ENCODE measurements at regions not wholly inside any gene's neighbourhood (a gene's known extent, or its start where the extent isn't known, plus 50 kb on each side); places are given as distances from the start of the nearest gene placed in this dataset.

- DNase-seq (ENCODE audit: low read depth in 1 of 2, low spot score in 2 of 2) (no peak), FAIRE-seq (no peak)
- Histone ChIP-seq H3K36me3 (ENCODE audit: control insufficient read depth in 2 of 4, insufficient read depth in 4 of 4, low read length in 3 of 4) (no peaks in the 10 kb centered on the region), H2BK5ac (ENCODE audit: low read depth, low read length) (no peak overlapping the region), H3K18ac (ENCODE audit: extremely low read depth, low read length) (no peak overlapping the region), H4K91ac (replicated peaks; ENCODE audit: insufficient read length, low read length) (peak overlapping the region; percentile 39), H2AK5ac (ENCODE audit: low read depth, low read length) (no peak overlapping the region), H3K79me2 (ENCODE audit: control insufficient read depth in 1 of 2, insufficient read depth in 2 of 2, low read length in 2 of 2) (no peaks in the 10 kb centered on the region), H3K4me1 (replicated peaks in 1 of 4; ENCODE audit: control insufficient read depth in 3 of 4, insufficient read depth in 4 of 4, low read length in 3 of 4) (no peaks in the 10 kb centered on the region), H2BK120ac (replicated peaks; ENCODE audit: low read depth, low read length) (no peak overlapping the region), H3K14ac (ENCODE audit: insufficient read length) (no peak overlapping the region), H3K9me3 (ENCODE audit: insufficient read depth in 2 of 2, low read depth in 1 of 2, low read length in 1 of 2) (no peaks in the 10 kb centered on the region; a peak in 1 of 4 replicates), H3K4me2 (ENCODE audit: insufficient read depth in 1 of 2, low read depth in 2 of 2, low read length in 2 of 2) (no peak overlapping the region), H2AFZ (ENCODE audit: low read length) (no peak overlapping the region), H2BK20ac (ENCODE audit: low read length) (no peak overlapping the region), H3K4ac (replicated peaks; ENCODE audit: insufficient read length, low read depth, low read length) (no peak overlapping the region), H4K20me1 (replicated peaks in 1 of 2; ENCODE audit: control insufficient read depth in 1 of 2, insufficient read depth in 2 of 2, low read length in 2 of 2) (no peaks in the 10 kb centered on the region), H3K56ac (replicated peaks; ENCODE audit: insufficient read length, low read depth, low read length) (no peak overlapping the region), H2BK12ac (ENCODE audit: low read depth, low read length) (no peak overlapping the region), H3K27ac (ENCODE audit: low read depth, low read length) (no peak overlapping the region), H3K23ac (ENCODE audit: insufficient read length) (no peak overlapping the region), H4K8ac (ENCODE audit: extremely low read depth, insufficient read depth, low read length) (no peak overlapping the region), H3K23me2 (ENCODE audit: low read depth, low read length) (no peaks in the 10 kb centered on the region), H3K9ac (replicated peaks in 1 of 4; ENCODE audit: extremely low read depth in 1 of 4, low read depth in 3 of 4, low read length in 3 of 4) (no peak overlapping the region), H3K27me3 (replicated peaks in 1 of 4; ENCODE audit: control insufficient read depth in 3 of 4, extremely low read depth in 1 of 4, insufficient read depth in 3 of 4, low read length in 3 of 4) (no peaks in the 10 kb centered on the region), H3K79me1 (ENCODE audit: low read depth, low read length) (no peaks in the 10 kb centered on the region), H2BK15ac (ENCODE audit: low read length) (no peak overlapping the region), H4K5ac (ENCODE audit: insufficient read length, low read depth, low read length) (no peak overlapping the region), H3K4me3 (ENCODE audit: extremely low read depth in 1 of 4, insufficient read depth in 2 of 4, low read depth in 3 of 4, low read length in 4 of 4) (no peak overlapping the region)
- WGBS, 2 experiments (ENCODE audit: extremely low coverage in 1 of 2, insufficient coverage in 1 of 2, insufficient read length in 1 of 2, insufficient replicate concordance in 2 of 2, low coverage in 1 of 2, low lambda C conversion rate in 2 of 2, missing lambda C conversion rate in 1 of 2) = 92% methylated on average over 4 of the region's 4 CpGs; no CpG with 5 or more reads in 1 of the 2 experiments
- ChIA-PET POLR2A (ENCODE audit: partially characterized antibody) (no interaction called here), CTCF (ENCODE audit: partially characterized antibody) (no interaction called here)
- TF ChIP-seq FOSL1 (IDR thresholded peaks at IDR 0.05; ENCODE audit: insufficient read depth, low read depth, low read length) = no peak
- TF ChIP-seq CREB1 (IDR thresholded peaks at IDR 0.05) = no peak
- no peak for TF ChIP-seq CEBPB (IDR thresholded peaks at IDR 0.05; ENCODE audit: low read depth, low read length)
- TF ChIP-seq BRCA1 (IDR thresholded peaks at IDR 0.05; ENCODE audit: low read depth, low read length) = no peak
- no peak for TF ChIP-seq RNF2 (IDR thresholded peaks at IDR 0.05; ENCODE audit: borderline replicate concordance, low read depth, low read length, missing control alignments, poor library complexity, severe bottlenecking)
- TF ChIP-seq TAF7 (optimal IDR thresholded peaks at IDR 0.05; ENCODE audit: borderline replicate concordance, low read depth, low read length) = no peak
Measured at GRCh38 chr16:25488435-25488834, 203.3 kb upstream of the HS3ST4 start.

All from H1 (cell line).